GM04504 (cell line): ENCODE measurements at regions not wholly inside any gene's neighbourhood (a gene's known extent, or its start where the extent isn't known, plus 50 kb on each side); places are given as distances from the start of the nearest gene placed in this dataset.
A peak's percentile ranks its signal among the peaks of the same experiment; 100 is the strongest.
"Not testable (repeated sequence)": the region's sequence is repeated elsewhere in the genome, so short reads cannot be mapped to it uniquely, and the experiment has no call there.

Source experiments
- DNase-seq: peaks from one replicate; pipeline ENCODE4 v3.0.0-alpha.2; 2012; ENCODE audit warnings: low read depth

- no peak for DNase-seq
These were observed 192.6 kb upstream of the E2F8 start for GRCh38 chr11:19433367-19433766.

- peak; percentile 79 for DNase-seq
These were observed 191.8 kb upstream of the E2F8 start for GRCh38 chr11:19432370-19433061.

GRCh38 chr11:19430754-19431398 is 190.1 kb upstream of the E2F8 start:
- no peak for DNase-seq

DNA sequence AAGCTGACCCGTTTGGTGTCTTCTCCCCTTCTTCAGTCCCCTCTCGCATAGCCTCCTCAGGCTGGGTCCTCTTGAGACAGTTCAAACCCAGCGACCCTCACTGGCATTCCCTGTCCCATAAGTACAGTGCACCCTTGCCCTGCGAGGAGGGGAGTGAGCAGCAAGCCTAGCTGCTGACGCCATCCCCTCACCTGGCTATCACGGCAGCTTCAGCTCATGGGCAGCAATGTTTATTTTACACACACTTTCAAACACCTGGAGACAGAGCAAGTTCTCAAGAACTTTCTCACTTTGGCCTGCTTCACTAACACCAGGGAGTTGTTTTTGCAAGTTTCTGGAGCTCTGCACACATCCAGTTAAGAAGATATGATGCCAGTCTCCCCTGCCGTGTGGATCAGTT is 189.6 kb upstream of the E2F8 start:
- no peak for DNase-seq

- no peak for DNase-seq
These were observed 188.5 kb upstream of the E2F8 start for GRCh38 chr11:19429108-19429760.

GRCh38 chr11:19428206-19429002 is 187.7 kb upstream of the E2F8 start:
- DNase-seq, result no peak

DNA sequence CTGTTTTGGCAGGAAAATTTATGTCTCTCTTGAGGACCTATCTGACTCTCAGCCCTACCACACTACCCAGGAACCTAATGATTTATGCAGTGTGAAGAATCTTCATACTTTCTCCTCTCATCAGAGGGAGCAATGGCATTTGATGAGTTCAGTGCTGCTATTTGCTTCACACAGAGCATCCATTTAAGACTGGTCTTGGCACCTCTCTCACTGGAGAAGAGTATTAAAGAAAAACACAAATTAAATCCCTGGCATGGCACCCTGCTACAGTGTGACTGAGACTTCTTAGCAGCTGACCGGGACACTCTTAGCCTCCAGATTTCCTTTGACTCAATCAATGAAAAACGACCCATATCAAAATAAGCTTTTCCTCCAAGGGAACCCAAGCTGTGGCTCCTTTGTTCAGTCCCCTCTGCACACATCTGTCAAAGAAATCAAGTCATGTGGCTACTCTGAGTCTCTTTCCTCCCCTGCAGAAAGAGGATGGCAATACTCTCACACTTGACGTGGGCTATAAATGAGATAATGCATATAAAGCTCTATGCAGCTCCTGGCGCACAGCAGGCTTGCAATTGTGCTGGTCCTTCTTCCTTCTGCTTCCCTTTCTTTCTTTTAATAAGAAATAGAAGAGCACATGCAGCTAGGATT is 186.1 kb upstream of the E2F8 start:
- no peak for DNase-seq

DNA sequence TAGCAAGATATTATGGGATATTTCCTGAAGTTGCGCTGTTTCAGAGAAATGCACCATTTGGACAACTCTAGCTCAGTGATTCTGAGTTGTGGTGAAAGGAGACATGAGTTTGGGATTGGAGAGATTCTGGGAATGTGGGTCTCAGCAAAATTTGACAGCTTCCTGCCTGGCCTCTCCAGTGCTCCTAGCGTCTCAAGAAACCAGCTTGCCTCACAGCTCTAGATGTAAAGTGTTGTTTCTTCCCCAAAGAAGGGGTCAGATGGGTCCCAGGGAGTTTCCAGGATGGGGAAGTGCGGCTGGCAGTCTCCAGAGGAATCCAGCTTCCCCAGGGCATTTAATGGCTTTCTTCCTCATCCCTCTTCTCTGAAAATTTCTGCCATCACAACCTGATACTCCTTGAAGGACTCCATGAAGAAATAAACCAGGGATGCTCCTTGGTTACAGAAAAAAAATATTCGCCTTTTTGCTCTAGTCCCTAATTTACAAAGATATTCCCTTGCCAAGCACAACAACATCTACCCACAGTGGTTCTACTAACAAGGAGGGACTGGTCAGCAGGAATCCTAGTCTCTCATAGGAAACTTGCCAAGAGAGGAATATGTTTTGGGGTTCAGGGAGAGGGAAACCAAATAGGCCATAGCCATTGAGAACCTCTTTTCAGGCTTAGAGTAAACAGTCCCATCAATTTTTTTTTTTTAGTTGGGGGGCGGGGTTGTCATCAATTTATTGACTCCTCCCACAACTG is 185.4 kb upstream of the E2F8 start:
- DNase-seq, result no peak

DNA sequence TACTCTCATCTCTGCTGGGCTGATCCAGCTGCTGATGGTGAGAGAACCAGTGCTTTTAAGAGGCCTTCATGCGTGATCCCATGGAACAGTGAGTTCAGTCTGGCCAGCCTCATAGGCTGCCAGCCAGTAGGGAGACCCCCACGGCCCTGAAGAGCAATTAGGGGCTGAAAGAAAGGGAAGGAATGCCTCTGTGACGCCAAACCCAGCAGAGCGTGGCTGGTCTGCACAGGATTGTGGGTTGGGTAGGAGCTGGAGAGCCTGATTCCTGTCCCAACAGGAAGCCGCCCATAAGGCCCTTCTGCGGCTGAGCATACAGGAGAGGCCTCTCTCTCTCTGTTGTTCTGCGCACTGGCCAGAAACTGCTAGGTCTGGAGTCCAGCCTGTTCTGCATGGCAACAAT is 181.5 kb upstream of the E2F8 start:
- DNase-seq, result no peak

DNA sequence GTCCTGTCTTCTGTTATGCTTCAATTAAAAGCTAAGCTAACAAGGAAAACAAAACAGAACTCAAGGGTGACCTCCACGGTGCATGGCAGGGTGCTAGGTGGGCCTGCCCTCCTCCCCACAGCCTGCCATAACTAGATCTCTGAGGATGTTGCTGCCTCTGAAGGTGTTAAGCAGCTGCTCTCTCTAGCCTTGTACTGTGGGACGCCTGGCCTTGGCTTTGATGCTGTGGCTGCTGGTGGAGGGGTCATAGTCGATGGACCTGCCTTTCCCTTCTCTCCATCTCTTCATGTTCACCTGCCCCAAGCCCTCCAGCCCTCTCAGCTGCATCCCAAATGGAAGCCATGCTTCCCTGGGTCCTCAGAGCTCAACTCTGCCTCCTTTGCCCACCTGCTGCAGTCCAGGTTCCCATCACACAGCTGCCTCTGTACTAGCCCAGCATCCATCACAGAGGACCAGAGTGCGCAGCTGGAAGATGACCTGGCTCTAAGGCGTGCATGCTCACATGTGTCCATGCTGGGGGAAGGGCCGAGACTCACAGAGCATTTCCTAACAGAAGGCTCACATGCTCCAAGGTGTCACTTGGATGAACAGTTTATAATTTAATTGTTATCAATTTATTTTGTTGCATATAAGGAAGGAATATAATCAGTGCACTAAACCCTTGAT is 180.3 kb upstream of the E2F8 start:
- DNase-seq, result no peak

DNA sequence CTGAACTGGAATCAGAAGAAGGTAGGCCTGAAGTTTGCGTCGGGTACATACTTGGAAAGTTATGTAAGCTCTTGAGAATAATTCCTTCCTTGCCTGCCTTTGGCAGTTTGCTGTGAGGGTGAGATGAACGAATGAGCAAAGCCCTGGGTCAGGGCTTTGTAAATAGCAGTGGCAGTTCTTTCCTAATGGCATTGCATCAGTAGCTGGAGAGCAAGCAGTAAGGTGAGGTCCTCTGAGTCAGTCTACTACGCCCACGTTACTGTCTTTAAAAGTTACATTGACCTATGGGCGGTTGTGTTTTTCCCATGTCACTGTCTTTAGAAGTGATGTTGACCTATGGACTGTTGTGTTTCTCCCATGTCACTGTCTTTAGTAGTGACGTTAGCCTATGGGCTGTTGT is 179.1 kb upstream of the E2F8 start:
- DNase-seq, result no peak

DNA sequence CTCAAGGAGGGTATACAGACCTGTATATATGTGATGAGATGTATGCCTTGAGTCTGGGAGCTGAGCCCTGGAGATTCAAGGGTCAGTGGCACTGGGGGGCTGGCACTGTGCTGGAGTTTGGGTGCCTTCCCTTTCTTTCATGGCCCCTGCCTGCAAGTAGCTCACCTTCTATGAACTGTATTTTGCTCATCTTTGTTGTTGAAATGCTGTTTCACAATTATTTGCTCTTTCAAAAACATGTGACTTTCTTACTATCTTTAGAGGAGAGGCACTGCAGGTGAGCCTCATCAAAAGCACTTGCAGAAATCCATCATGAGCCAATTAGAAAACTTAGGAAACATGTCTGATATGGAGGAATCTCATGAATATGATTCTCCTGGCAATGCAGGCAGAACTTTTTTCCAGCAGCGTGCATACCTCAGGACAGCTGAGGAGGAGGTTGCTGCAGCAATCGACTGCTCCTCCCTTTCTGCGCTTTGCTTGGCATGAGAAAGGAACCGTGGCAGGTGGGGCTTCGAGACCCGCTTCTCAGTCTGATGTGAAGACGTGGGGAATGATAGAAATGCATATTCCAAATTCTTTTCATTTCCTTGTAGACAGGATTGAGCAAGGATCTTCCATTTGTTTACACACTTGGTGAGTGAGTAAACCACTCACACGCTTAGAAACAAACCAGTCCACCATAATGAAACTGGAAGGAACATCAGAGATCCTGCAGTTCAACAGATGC is 178.4 kb upstream of the E2F8 start:
- DNase-seq, result peak; percentile 40

- DNase-seq, result no peak
These were observed 177.5 kb upstream of the E2F8 start for GRCh38 chr11:19418221-19418620.

- DNase-seq, result not testable (repeated sequence)
These were observed 171.3 kb upstream of the E2F8 start for GRCh38 chr11:19412070-19412469.

DNA sequence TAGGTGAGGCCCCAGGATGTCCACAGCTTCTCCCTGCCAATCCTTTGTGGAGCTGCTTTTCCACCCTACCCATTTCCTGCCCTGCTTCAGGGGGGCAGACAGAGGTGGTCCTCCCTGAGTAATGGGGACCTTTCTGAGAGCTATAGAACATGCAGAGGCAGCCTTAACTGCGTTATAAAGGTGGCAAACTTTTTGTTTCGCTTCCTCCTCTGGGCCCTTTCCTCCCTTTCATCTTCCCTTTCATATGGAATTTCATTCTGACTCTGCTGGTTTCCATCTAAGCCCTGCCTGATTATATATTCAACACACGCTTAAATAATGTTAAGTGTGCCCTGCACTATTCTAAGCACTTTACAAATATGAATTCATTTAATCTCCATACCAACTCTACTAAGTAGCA is 169.3 kb upstream of the E2F8 start:
- DNase-seq, result no peak

GRCh38 chr11:19409307-19409706 is 168.6 kb upstream of the E2F8 start:
- DNase-seq, result no peak

DNA sequence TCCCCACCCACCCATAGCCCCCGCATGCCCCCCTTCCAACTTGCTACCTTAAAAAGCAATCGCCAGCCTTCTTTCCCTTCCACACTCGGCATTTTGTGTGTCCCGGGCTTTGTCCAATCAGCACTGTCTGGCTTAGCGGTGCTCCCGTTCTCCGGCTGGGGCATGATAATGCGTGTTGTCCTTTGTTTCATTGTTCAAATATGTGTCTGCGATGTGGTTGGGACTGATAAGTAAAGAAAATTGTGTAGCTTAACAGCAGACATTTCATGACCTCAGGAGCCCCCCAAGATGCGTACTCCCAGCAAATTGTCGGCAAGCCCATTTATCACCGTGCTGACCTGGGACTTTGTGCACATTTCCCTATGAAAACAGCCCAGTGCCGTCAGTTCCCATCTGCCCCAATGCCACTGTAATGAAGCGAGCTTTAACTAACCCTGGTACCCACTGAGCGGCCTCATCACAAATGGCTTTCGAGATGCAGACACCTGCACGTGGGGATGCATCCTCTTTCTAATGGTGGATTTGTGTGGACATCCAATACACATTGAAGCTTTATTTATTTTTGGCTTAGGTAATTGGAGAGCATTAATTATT is 167.0 kb upstream of the E2F8 start:
- no peak for DNase-seq

DNA sequence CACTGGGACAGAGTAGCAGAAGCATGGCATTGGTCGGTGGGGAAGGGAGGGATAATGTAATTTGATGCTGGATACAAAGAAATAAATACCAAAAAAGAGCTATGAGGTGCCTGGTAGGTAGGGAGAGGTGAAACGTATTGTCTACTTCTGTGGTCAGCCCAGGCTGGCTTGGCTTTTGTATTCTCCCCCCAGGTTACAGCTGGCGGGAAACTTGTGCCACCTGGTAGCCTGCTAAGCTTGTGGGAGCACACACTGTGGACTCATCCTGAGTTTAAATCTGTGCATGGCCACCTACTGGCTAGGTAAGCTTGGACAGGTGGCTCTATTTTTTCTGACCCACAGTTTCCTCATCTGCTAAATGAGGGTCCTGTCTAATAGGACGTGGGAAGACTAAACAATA is 165.2 kb upstream of the E2F8 start:
- DNase-seq, result no peak

DNA sequence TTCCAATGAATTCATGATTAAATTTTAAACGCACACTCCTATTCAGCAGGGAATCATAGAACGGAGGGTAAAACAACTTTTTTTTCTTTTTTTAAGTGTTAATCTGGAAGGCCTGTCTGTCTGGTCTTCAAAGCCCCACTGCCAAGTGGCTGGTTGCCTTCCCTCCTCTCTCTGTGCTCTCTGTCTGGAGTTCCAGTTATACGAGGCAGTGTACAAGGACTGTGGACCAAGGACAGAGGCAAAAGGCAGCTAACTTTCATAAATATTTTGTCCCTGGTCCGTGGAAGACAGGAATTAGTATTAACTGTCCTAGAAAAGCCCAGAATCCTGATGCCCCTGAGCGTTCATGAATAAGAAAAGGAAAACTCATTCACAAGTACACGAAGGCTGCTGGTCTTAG is 164.0 kb upstream of the E2F8 start:
- DNase-seq, result no peak
